Immature natural killer cell (primary cell): ENCODE measurements at regions not wholly inside any gene's neighbourhood (a gene's known extent, or its start where the extent isn't known, plus 50 kb on each side); places are given as distances from the start of the nearest gene placed in this dataset.
A peak's percentile ranks its signal among the peaks of the same experiment; 100 is the strongest.

Experiments used
- DNase-seq, 3 donors: peaks; one replicate each; pipeline ENCODE4 v3.0.0; 2022; ENCODE audit warnings: mixed read lengths in 1 of 3
- H3K27ac Mint-ChIP-seq, 6 donors: one replicate each; pipeline ENCODE4 v1.8.0; 2020; ENCODE audit warnings: mixed read lengths in 6 of 6, mild to moderate bottlenecking in 5 of 6, inconsistent platforms in 4 of 6, moderate library complexity in 3 of 6
- H3K27me3 Mint-ChIP-seq, 3 donors: one replicate each; pipeline ENCODE4 v1.8.0; 2020 to 2021; ENCODE audit warnings: low read depth in 3 of 3, mild to moderate bottlenecking in 3 of 3, mixed read lengths in 3 of 3, moderate library complexity in 3 of 3, inconsistent platforms in 1 of 3
- H3K36me3 Mint-ChIP-seq, 3 donors: one replicate each; pipeline ENCODE4 v1.8.0; 2020; ENCODE audit warnings: mixed read lengths in 3 of 3, inconsistent platforms in 2 of 3, mild to moderate bottlenecking in 2 of 3
- H3K4me1 Mint-ChIP-seq, 2 donors: one replicate each; pipeline ENCODE4 v1.8.0; 2020; ENCODE audit warnings: inconsistent platforms in 2 of 2, mild to moderate bottlenecking in 2 of 2, mixed read lengths in 2 of 2, moderate library complexity in 1 of 2
- H3K4me3 Mint-ChIP-seq, 5 donors: one replicate each; pipeline ENCODE4 v1.8.0; 2020; ENCODE audit warnings: mild to moderate bottlenecking in 5 of 5, mixed read lengths in 5 of 5, inconsistent platforms in 3 of 5, moderate library complexity in 3 of 5
- H3K9me3 Mint-ChIP-seq, 6 donors: one replicate each; pipeline ENCODE4 v1.8.0; 2020; ENCODE audit warnings: mild to moderate bottlenecking in 6 of 6, mixed read lengths in 6 of 6, inconsistent platforms in 4 of 6, moderate library complexity in 3 of 6

DNA sequence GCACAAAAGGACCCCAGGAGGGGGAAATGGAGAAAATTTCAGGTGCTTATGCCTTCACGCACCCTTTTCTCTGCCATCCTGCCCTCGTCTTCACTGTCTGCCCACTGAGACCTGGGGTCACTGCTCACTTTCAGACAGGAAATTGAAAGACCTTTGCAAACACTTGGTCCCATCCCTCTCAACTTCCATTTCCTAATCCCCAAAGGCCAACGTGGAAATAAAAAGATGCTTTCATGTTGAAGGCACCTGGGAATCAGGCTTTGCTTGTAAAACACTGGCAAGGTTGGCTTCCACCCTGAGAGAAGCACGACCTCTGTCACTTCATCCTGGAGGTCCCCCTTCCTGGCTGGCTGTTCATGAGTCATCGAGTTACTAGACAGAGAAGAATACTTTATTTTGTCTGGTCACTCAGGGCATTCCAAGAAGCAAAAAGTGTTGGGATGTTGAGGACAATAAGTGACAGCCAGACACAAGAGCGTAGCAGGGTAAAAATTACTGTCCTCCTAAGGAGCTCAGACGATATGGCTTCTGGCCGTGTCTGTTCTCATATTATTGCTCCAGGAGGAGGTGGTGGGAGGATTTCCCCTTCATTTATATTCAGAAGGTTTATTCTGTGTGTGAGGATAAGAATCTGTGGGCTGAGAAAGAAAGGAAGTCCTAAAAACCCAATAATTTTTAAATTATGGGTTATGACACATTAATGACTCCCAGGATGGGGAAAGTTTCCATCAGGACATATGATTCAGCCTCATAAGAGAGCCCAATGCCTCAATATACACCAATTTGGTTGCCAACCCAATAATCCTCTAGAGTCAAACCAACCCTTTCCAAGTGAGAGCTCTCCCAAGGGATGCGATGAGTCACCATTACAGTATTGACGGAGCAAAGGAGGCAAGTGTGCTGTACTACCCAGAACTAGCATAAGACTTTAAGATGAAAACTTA is 409.0 kb downstream of the COG6 start:
- no peak for DNase-seq
- Mint-ChIP-seq H3K36me3 (no peaks in the 10 kb centered on the region), H3K27ac (no peak overlapping the region), H3K9me3 (no peaks in the 10 kb centered on the region), H3K4me3 (no peak overlapping the region), H3K4me1 (no peaks in the 10 kb centered on the region), H3K27me3 (peaks cover 0 to 3% (median 2%) of the 10 kb centered on the region in 3 donors)

DNA sequence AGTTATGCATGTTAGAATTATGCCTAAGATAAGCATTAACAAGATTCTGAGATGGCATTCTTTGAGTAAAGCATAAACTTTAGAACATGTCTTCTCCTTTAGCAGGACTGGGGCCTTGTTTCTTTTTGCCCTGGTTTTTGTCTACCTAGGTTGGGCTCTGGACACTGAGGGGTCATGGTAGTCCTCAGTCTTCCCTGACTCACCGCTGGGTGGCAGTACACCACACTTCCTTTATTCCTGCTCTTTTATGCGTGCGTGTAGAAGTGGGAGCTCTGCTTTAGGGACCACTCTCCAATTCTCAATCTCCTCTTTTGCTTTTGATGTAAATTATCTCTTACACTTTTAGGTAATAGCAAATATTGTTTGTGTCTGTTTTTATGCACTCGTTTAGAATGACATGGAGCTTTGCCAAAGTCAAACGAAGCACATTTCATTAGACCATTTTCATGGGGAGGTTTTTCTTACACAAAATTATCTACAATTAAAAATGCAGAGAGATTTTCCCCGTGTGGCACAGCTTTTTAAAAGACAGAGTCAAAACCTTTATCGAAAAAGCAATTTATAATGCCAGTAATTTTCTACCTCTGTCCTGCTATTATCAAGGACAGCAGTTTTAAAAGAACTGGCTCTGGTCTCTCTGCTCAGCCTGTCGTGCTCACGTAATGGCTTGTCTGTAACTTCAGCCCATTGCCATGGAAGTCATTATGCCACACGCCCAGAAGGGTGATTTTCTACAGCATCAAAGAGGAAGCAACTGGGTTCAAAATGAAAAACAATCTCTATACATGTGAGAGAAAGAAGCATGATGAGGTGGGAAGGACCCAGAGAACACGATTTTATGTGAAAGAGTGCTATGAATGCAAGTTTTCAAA is 413.9 kb downstream of the COG6 start:
- no peaks in the 10 kb centered on the region for H3K36me3 Mint-ChIP-seq
- no peak overlapping the region for H3K27ac Mint-ChIP-seq
- H3K27me3 Mint-ChIP-seq = peaks cover 0 to 2% (median 2%) of the 10 kb centered on the region in 3 donors
- H3K4me1 Mint-ChIP-seq = no peaks in the 10 kb centered on the region
- DNase-seq = peak; percentile 45 to 67 (median 54)
- H3K9me3 Mint-ChIP-seq = no peaks in the 10 kb centered on the region
- H3K4me3 Mint-ChIP-seq = no peak overlapping the region

DNA sequence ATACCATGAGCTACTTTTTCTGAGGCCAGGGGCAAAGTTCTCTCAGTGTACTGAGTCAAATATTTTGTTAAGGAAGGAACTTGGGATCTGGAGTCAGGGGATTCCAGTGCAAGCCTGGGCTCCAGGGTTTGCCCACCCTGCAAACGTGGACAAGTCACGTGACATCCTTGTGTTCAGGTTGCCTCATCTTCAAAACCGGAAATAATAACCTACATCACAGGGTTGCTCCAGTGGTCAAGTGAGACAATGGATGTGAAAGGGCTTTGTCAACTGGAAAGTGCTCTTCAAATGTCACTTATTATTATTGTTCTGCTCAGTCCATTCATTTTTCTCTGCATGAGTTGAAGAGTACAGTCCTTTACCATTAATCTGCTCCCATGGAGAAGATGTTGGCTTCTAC is 414.9 kb downstream of the COG6 start:
- Mint-ChIP-seq H3K27ac (no peak overlapping the region), H3K4me1 (no peaks in the 10 kb centered on the region), H3K36me3 (no peaks in the 10 kb centered on the region), H3K9me3 (no peaks in the 10 kb centered on the region), H3K27me3 (peaks cover 0 to 2% (median 2%) of the 10 kb centered on the region in 3 donors), H3K4me3 (no peak overlapping the region)
- DNase-seq = no peak

DNA sequence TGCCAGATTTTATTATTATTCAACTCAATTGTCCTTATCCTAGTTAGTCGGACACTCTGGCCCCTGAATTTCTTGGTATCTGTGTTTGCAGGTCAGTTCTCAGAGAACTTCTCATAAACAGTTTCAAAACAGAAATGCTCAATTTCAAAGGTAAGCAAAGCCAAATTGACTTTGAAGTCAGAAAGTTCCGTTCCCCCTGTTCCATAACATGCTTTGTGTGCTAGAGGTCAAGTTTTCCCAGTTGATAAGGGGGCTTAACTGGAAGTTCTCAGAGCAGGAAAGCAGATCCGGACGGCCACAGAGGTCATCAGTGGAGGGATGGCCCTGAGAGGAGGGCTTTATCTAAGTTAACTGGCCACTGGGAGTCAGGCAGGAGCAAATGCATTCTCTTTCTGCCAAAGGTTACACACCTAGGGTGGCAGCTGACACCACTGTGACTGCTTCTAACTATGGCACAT is 417.2 kb downstream of the COG6 start:
- Mint-ChIP-seq H3K27ac (no peak overlapping the region), H3K36me3 (no peaks in the 10 kb centered on the region), H3K4me3 (no peak overlapping the region), H3K9me3 (no peaks in the 10 kb centered on the region), H3K27me3 (peaks cover 0 to 7% (median 2%) of the 10 kb centered on the region in 3 donors), H3K4me1 (no peaks in the 10 kb centered on the region)
- no peak for DNase-seq

DNA sequence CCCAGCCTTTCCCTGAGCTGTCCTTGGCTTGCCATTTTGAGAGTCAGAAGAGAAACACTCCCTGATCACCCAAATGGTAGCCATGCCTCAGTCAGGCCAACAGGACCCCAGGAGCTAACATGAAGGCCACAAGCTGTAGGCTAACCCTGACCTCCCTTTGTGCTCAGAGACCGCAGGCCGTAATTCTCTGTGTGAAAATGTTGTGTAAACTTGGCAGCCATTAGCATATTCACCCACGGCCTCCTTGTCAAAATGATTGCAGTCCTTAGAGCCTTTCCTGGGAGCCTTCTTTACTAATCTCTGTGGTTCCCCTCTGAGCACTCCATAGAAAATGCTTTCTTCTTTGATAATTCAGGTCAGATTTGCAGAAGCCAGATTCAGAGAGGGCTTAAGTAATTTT is 418.9 kb downstream of the COG6 start:
- Mint-ChIP-seq H3K27me3 (peaks cover 0 to 8% (median 2%) of the 10 kb centered on the region in 3 donors), H3K27ac (no peak overlapping the region), H3K4me3 (no peak overlapping the region), H3K36me3 (no peaks in the 10 kb centered on the region), H3K4me1 (no peaks in the 10 kb centered on the region), H3K9me3 (no peaks in the 10 kb centered on the region)
- DNase-seq = no peak

DNA sequence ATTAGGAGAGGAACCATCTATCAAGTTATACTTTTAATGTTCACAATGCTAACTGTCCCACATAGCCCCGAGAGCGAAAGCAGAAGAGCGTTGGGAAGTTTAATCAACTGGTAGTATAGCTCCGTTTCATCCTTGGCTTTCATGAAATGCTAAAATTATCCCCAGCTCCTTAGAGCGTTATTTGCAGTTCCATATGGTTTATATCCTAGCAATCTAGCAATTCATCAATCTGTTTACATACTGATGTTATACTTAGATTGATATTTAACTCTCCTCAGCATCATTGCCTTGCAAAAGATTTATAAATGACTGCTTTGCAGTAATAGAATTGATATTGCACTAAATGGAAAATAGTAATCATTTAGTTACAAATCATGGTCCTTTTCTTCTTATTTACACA is 419.8 kb downstream of the COG6 start:
- no peaks in the 10 kb centered on the region for H3K36me3 Mint-ChIP-seq
- H3K4me3 Mint-ChIP-seq = no peak overlapping the region
- H3K27ac Mint-ChIP-seq = no peak overlapping the region
- H3K4me1 Mint-ChIP-seq = no peaks in the 10 kb centered on the region
- H3K9me3 Mint-ChIP-seq = no peaks in the 10 kb centered on the region
- DNase-seq = no peak
- peaks cover 0 to 8% (median 2%) of the 10 kb centered on the region in 3 donors for H3K27me3 Mint-ChIP-seq

DNA sequence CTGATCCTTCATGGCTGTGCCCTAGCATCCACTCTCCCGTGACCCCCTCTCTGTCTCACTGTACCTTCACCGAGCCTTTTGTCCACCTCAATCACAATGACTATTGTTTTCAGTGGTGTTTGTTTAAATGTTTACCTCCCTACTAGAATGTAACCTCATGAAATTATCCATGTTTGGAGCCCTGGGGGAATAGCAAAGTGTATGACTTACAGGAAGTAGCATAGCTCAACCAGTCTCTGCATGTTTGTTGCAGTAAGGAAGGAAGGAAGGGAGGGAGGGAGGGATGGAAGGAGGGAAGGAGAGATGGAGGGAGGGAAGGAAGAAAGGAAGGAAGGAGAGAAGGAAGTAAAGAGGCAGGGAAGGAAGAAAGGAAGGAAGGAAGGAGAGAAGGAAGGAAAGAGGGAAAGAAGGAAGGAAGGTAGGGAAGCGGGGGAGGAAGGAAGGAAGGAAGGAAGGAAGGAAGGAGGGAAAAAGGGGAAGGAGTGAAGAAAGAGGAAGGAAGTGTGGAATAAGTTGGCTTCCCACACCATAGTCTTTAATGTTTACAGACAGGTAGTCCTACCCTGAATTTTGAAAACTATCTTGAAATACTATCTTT is 421.4 kb downstream of the COG6 start:
- Mint-ChIP-seq H3K4me3 (no peak overlapping the region), H3K27ac (no peak overlapping the region), H3K4me1 (no peaks in the 10 kb centered on the region), H3K9me3 (peaks cover 0 to 2% (median 0%) of the 10 kb centered on the region in 6 donors), H3K27me3 (peaks cover 0 to 8% (median 0%) of the 10 kb centered on the region in 3 donors), H3K36me3 (no peaks in the 10 kb centered on the region)
- no peak for DNase-seq

DNA sequence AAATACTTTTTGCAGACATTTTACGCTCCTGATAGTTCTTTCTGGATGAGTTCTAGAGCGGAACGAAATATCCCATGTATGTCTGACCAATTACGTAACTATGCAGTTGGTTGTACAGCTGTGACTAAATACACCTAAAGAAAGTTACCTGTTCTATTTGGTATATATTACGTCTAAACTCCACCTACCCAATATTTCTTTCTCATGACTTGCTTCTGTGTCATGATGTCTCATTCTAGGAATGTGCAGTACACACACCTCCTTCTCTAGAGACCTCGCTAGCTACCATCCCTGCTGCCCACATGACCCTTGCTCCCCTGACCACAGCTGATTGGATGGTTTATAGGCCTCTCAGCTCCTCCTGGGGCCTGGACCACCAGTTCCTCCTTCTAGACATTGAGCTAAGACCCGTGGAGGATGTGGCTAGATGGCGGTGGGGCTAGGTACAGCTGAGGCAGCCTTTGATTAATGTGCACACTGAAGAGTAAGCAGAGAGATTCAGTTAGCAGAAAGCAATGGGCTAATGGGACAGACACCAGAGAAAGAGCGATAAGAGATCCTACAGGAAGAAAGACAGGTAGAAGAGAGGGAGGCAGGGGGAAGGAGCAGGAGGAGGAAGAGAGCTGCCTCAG is 422.1 kb downstream of the COG6 start:
- no peaks in the 10 kb centered on the region for H3K4me1 Mint-ChIP-seq
- peaks cover 0 to 8% (median 0%) of the 10 kb centered on the region in 3 donors for H3K27me3 Mint-ChIP-seq

DNA sequence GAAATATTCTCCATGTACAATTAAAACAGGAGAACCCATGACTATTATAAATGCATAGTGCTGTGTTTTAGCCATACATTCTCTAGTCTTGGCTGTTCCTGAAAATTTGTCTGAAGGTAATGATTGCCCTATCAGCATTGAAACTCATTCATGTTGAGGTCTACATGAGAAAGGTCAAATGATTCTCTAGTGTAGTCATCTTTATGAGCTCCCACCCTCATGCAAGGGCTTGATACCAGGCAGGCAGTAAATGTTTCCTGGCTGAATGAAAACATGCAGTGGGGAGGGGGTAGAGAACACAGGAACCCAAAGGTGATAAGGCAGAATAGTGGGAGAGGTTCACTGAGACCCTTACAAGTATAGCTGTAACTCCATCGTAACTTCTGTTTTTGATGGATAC is 424.3 kb downstream of the COG6 start:
- Mint-ChIP-seq H3K27ac (no peak overlapping the region), H3K27me3 (peaks cover 0 to 8% (median 1%) of the 10 kb centered on the region in 3 donors), H3K9me3 (peaks cover 0 to 2% (median 0%) of the 10 kb centered on the region in 6 donors), H3K4me3 (no peak overlapping the region), H3K36me3 (no peaks in the 10 kb centered on the region), H3K4me1 (no peaks in the 10 kb centered on the region)
- no peak for DNase-seq

More for the DNA sequence above, 422.1 kb downstream of the COG6 start:
- peaks cover 0 to 2% (median 0%) of the 10 kb centered on the region in 6 donors for H3K9me3 Mint-ChIP-seq
- H3K4me3 Mint-ChIP-seq = no peak overlapping the region
- no peaks in the 10 kb centered on the region for H3K36me3 Mint-ChIP-seq
- no peak overlapping the region for H3K27ac Mint-ChIP-seq
- DNase-seq = no peak

DNA sequence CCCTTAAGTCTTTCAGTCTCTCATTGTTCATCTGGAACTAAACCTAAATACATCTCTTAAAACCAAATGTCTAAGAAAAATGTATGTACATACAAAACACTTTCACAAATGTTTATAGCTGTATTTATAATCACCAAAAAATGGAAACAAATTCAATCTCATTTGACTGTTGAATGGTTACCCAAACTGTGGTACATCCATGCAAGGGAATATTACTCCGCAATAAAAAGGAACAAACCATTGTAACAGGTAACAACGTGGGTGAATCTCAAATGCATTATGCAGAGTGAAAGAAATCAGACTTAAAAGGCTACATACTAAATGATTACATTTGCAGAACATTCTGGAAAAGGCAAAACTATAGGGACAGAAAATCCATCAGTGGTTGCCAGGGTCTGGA is 425.2 kb downstream of the COG6 start:
- Mint-ChIP-seq H3K4me1 (no peaks in the 10 kb centered on the region), H3K27me3 (peaks cover 0 to 8% (median 2%) of the 10 kb centered on the region in 3 donors), H3K4me3 (no peak overlapping the region), H3K9me3 (peaks cover 0 to 2% (median 0%) of the 10 kb centered on the region in 6 donors), H3K36me3 (no peaks in the 10 kb centered on the region), H3K27ac (no peak overlapping the region)
- no peak for DNase-seq

DNA sequence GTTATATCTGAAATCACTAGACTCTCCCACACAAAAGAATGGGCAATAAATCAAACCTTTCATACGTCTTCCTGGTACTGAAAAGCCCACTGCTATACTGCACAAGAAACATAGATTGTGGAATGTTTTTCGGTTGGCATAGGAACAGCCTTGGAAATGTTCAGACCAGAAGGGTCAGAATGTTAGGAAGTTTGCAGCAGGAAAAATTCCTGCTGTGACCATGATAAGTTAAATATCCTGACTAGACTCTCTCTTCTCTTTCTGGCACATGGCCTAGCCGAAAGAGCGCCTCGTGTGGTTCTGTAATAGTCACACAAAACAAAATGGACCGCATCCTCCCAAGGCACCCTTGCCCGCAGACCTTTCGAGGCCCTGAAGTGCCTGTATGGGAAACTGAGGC is 427.2 kb downstream of the COG6 start:
- H3K27me3 Mint-ChIP-seq = peaks cover 0 to 5% (median 1%) of the 10 kb centered on the region in 3 donors
- no peak for DNase-seq
- H3K27ac Mint-ChIP-seq = no peak overlapping the region
- H3K9me3 Mint-ChIP-seq = peaks cover 0 to 2% (median 0%) of the 10 kb centered on the region in 6 donors
- no peaks in the 10 kb centered on the region for H3K36me3 Mint-ChIP-seq
- H3K4me1 Mint-ChIP-seq = no peaks in the 10 kb centered on the region
- H3K4me3 Mint-ChIP-seq = no peak overlapping the region

DNA sequence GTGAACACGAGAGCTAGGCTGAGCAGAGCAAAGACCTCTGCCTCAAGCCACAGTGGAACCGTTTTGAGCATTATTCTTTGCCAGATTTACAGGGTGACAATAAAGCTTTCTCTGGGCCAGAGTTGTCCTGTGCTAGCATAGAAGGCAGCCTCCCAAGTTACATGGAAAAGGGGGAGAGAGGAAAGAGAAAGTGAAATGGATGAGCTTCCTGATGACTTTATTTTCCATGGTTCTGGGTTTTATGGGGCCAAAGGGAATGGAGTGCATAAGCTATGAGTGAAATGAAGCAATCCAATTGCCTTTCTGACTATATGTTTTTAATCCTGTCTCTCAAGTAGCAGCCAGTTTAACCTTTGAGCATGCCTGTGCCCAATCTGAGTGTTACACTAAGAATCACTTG is 428.4 kb downstream of the COG6 start:
- H3K36me3 Mint-ChIP-seq = no peaks in the 10 kb centered on the region
- H3K4me3 Mint-ChIP-seq = no peak overlapping the region
- H3K27me3 Mint-ChIP-seq = peaks cover 0 to 5% (median 0%) of the 10 kb centered on the region in 3 donors
- H3K9me3 Mint-ChIP-seq = peaks cover 0 to 2% (median 0%) of the 10 kb centered on the region in 6 donors
- H3K27ac Mint-ChIP-seq = no peak overlapping the region
- no peaks in the 10 kb centered on the region for H3K4me1 Mint-ChIP-seq
- DNase-seq = no peak

DNA sequence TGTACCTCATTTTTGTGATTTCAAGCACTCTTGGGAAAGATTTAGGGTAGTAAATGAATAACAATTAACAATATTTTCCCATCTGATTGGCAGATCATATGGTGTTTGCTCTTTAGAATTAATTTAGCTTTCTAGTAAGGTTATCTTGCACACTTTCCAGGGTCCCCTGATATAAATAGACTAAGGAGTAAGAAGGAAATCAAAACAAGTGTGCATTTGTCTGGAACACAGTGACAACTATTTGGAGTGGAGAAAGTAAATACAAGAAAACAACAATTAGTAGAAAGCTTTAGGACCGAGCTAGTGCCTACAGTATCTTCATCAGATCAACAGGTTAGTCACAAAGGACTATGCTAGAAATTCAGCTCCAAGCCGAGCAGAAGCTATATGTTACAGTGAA is 429.5 kb downstream of the COG6 start:
- Mint-ChIP-seq H3K4me3 (no peak overlapping the region), H3K27me3 (peaks cover 0 to 5% (median 0%) of the 10 kb centered on the region in 3 donors), H3K36me3 (no peaks in the 10 kb centered on the region), H3K27ac (no peak overlapping the region), H3K4me1 (no peaks in the 10 kb centered on the region), H3K9me3 (peaks cover 0 to 2% (median 0%) of the 10 kb centered on the region in 6 donors)
- DNase-seq = no peak
